Activated naive CD4-positive, alpha-beta T cell treated with anti-CD3 and anti-CD28 coated beads, Interleukin-2, amount 50 U/mL, for 16 hours (primary cell): ENCODE measurements at regions not wholly inside any gene's neighbourhood (a gene's known extent, or its start where the extent isn't known, plus 50 kb on each side); places are given as distances from the start of the nearest gene placed in this dataset.

Source experiments
- DNase-seq: peaks from one replicate; pipeline ENCODE4 v3.0.0-alpha.2; 2020

- no peak for DNase-seq
These were observed 68.5 kb upstream of the GATB start for GRCh38 chr4:151829309-151829708.

- no peak for DNase-seq
These were observed 63.8 kb upstream of the GATB start for GRCh38 chr4:151824656-151825055.

GRCh38 chr4:151822331-151822730, 61.5 kb upstream of the GATB start:
- DNase-seq, result no peak

GRCh38 chr4:151820004-151820403, 59.2 kb upstream of the GATB start:
- DNase-seq, result no peak

- DNase-seq, result no peak
These were observed 50.6 kb upstream of the GATB start for GRCh38 chr4:151811403-151811802.
